ENCODE measurements at regions not wholly inside any gene's neighbourhood (a gene's known extent, or its start where the extent isn't known, plus 50 kb on each side); places are given as distances from the start of the nearest gene placed in this dataset.
A peak's percentile ranks its signal among the peaks of the same experiment; 100 is the strongest.

DNA sequence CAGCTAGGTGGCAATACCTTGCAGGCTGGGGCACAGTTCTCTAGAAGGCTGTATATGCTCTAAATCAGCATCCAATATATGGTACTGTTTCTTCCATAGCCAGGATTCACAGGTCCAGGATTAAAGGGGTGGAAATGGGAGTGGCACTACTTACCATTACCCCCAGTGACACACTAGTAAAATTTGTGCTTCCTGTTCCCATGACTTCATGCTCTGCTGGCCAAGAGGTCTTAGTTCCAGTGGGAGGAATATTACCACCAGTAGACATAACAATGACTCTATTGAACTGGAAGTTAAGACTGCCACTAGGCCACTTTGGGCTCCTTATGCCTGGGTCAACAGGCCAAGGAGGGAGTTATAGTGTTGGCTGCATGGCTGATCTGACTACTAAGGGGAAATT is 174.3 kb upstream of the TNFAIP3 start:
- no peak for DNase-seq

DNA sequence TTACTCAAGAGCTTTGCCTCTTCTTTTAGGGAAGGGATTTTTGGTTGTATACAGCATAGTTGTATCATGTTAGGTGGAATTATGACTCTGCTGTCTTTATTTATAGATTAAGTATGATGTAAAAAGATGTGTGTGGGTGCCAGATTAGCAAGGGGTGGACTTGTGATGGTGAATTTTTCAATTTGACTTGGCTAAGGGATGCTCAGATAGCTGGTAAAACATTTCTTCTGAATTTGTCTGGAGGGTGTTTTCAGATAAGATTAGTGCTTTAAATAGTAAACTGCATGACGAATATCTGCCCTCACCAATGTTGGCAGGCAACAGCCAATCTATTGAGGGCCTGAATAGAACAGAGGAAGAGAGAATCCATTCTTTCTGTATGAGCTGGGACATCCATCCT is 173.3 kb upstream of the TNFAIP3 start:
- DNase-seq: no peak

DNA sequence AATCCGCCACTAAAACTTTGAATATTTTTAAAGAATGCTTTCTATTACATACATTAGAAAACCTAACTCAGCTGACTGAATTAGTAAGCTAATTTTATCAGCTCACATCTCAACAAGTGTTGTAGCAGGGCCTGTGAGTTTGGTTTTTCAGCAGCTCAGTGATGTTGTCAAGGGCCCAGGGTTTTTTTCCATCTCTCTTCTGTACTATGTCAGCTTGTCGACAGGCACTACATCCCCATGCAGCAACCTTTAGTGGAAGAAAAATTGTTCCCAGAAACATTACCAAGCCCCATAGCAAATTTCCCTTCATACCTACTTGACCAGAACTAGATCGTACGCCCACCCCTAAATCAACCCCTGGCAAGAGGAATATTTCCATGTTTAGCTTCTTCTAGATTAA is 170.3 kb upstream of the TNFAIP3 start:
- no peak for DNase-seq

- no peak for DNase-seq
Measured at GRCh38 chr6:137697267-137697938, 169.7 kb upstream of the TNFAIP3 start.

DNA sequence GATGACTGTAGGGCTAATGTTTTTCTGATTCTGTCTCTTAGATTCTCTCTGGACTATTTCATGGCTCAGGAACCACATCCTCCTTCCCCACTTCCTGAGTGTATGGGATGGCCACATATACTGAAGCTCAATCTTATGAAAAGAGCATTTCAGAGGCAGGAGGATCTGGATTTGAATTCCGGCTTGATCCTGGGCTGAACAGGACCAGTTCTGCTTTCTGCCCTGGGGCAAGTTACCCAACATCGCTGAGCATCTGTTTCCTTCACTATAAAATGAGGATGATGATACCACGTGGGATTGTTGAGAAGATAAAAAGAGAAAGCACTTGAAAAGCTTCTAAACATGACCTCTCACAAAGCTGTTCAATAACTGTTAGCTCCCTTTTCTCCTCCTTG is 168.4 kb upstream of the TNFAIP3 start:
- DNase-seq: peak; percentile 95 to 97

- DNase-seq: peak; percentile 88 to 89
Measured at GRCh38 chr6:137699031-137699683, 167.9 kb upstream of the TNFAIP3 start.

DNA sequence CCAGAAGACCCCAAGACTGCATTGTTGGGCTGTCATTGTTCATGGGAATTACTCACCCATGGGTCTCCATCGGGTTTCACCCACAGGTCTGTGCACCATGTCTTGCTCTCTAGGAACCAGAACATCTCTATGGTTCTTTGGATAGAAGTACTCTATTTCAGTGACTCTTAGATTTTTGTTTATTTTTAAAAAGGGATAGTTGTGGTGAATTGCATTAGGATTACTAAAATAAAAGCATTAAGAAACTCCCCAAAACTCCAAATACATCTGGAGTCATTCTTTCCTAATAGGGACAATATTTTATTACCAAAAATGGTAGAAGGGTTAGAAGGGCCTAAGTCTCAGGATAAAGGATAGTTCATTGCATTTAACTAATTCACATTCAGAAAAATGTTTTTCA is 166.9 kb upstream of the TNFAIP3 start:
- no peak for DNase-seq

GRCh38 chr6:137700751-137701477 is 166.1 kb upstream of the TNFAIP3 start:
- DNase-seq: no peak

- no peak for DNase-seq
Measured at GRCh38 chr6:137701942-137702341, 165.1 kb upstream of the TNFAIP3 start.

DNA sequence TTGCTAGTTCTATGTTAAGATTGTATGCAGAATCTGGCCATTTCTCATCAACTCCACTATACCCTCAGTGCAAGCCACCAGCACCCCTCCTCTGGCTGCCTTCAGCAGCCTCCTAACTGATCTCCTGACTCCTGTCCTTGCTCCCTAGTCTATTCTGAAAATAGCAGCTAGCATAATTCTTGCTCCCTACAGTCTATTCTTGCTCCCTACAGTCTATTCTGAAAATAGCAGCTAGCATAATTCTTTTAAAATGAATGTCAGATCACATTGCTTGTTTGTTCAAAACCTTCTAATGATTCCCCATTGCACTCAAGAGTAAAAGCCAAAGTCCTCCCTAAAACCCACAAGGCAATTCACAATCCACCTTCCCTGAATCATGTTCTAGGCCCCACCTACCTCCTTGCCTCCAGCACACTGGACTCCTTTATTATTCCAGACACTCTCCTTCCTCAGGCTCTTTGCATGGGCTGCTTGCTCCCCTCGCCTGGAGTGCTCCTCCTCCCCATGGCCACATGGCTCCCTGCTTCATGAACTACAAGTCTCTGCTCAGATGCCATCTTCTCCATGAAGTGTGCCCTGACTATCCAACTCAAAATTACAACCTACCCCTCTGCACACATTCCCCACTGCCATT is 164.2 kb upstream of the TNFAIP3 start:
- no peak for DNase-seq

GRCh38 chr6:137704802-137705159 is 162.3 kb upstream of the TNFAIP3 start:
- DNase-seq: no peak

DNA sequence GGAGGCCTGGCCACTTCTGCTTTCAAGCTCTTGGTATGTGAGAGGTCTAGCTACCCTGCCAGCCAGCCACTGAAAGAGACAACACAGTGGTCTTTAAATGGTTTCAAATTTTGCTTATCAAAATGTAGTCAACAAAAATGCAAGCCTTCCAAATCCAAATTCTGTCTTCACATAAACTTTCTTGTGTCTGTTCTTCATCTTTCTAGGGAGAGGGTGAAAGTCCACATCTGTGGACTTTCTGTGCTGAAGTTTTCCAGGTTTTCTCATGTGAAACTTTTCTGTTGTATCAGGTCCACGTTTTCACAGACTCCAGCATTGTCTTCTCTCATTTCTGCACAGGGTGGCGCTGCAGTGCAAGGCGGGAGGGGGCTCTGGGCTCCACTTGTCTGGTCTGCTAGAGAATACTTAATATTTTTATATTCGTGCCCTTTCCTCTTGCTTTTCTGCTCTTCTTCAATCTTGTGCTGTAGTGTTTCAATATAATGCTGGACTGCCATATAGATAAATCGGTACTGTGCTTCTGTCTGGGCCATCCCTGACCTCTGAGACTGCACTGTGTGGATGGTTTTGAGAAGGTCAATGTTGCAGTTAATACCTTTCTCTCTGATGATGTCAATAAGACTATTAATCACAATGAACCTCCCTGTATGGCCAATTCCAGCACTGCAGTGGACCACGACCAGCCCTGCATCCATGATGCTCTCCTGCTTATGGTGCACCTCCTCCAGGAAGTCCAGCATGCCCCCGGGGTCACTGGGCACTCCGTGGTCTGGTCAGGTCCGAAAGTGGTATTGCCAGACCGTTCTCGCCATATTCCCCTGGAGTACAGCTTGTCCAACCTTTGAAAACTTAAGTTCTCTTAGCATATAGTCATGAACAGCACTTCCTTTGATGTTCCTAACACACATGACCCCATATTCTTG is 161.6 kb upstream of the TNFAIP3 start:
- peak; percentile 61 to 78 for DNase-seq

DNA sequence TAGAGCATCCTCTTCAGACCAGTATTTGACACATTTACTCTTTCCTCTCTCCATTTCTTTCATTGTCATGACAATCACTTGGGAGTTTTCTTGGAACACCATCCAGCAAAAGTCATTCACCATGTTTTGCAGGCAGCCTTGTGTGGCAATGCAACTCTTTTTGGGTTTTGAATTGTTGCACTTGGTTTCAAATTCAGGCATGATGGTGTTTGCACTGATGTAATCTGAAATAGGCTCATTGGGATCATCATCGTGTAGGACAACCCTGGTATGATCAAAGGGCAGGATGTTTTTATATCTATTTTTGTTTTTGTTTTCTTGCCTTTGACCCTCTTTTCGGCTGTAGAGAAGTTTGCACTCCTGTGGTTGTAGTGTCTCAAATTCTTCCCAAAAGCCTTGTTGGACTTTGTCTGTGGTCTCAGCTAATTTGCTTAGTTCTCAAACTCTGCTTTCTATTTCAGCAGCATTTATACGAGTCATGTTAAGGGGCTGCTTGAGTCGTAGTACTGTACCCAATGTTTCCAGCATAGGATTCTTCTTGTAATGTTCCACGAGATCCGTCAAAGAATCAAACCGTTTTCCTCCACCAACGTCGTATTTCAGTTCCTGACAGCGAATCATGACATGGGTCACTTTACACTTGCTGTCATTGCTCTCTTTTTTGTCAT is 160.8 kb upstream of the TNFAIP3 start:
- no peak for DNase-seq

DNA sequence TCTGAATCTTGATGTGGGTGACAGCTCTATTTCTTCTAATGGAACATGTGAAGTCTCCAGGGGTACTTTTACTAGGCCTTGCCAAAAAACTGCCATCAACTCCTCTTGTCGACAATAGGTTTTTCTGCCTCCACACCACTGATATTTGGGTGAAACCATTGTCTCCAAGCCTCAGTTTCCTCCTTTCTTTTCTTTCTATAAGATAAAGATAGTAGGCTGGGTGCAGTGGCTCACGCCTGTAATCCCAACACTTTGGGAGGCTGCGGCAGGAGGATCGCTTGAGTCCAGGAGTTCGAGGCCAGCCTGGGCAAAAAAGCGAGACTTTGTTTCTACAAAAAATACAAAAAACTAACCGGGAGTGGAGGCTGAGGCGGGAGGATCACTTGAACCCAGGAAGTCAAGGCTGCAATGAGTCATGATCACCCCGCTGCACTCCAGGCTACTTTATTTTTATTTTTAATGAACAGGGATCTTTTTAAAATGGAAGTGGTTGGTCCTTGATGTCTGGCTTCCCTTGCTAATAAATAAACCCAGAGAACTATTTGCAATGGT is 159.9 kb upstream of the TNFAIP3 start:
- DNase-seq: no peak

- peak; percentile 72 to 88 for DNase-seq
Measured at GRCh38 chr6:137707590-137708360, 159.3 kb upstream of the TNFAIP3 start.

- no peak for DNase-seq
Measured at GRCh38 chr6:137708481-137708880, 158.6 kb upstream of the TNFAIP3 start.

DNA sequence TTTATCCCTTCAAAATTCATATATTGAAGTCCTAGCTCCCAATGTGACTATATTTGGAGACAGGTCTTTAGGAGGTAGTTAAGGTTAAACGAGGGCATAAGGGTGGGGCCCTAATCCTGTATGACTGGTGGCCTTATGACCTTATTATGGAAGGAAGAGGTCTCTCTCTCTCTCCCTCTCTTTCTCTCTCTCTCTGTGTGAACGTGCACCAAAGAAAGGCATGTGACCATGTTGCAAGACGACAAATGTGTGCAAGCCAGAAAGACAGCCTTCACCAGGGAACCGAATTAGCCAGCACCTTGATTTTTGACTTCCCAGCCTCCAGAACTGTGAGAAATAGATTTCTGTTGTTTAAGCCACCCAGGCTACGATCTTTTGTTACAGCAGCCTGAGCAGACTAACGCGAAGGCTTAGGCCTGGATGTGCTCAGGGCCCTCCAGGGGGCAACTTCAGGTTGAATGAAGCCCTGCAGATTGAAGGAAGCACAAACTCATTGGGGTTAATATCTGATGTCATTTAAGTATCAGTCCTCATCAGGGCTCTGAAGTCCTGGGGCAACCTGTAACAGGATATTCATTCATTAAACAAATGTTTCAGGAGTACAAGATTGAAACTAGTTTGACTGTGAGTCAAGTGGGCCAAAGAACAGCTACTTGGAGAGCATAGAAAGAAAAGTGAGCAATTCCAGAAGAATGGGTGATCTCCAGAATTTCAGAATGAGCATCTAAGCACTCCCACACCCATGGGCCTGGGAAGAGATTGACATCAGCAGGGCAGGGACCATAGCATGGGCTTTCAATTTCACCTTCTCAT is 157.4 kb upstream of the TNFAIP3 start:
- DNase-seq: no peak

GRCh38 chr6:137711972-137712371 is 155.1 kb upstream of the TNFAIP3 start:
- DNase-seq: no peak

- no peak for DNase-seq
Measured at GRCh38 chr6:137712587-137712986, 154.5 kb upstream of the TNFAIP3 start.

DNA sequence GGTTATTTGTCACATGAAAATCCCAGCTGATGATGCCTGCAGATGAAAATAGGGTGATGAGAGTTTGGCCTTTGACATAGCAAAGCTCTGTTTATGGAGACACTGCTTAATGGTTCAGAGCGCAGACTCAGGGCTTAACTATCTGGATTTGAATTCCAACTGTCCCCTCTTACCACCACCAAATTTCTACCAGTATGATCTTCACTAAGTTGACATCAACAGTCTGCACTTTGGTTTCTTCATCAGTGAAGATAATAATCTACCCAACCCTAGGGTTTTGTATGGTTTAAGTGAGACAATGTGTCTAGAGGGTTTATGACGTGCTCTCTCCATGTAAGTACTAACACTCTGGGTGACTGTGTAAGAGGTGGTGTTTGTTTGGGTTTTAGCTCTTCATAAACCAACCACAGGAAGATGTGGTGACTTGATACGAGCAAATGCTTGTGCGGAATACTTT is 151.4 kb upstream of the TNFAIP3 start:
- no peak for DNase-seq
